ENCODE measurements at regions not wholly inside any gene's neighbourhood (a gene's known extent, or its start where the extent isn't known, plus 50 kb on each side); places are given as distances from the start of the nearest gene placed in this dataset.
A peak's percentile ranks its signal among the peaks of the same experiment; 100 is the strongest.

- ATAC-seq = no peak
- TF ChIP-seq ZFP3 (CRISPR knock-in tag; IDR thresholded peaks at IDR 0.05) = no peak
Measured at GRCh38 chr5:68838157-68838718, 255.6 kb upstream of the SLC30A5 start.

GRCh38 chr5:68839019-68839552 lies 254.7 kb upstream of the SLC30A5 start:
- TF ChIP-seq ZNF565 (CRISPR knock-in tag; conservative IDR thresholded peaks at IDR 0.05; ENCODE audit: low read depth) = no peak
- TF ChIP-seq SNAI2 (CRISPR knock-in tag; IDR thresholded peaks at IDR 0.05) = no peak
- no peak for TF ChIP-seq GLIS3 (CRISPR knock-in tag; IDR thresholded peaks at IDR 0.05)
- no peak for TF ChIP-seq OSR1 (CRISPR knock-in tag; IDR thresholded peaks at IDR 0.05)
- no peak for TF ChIP-seq RARB (CRISPR knock-in tag; IDR thresholded peaks at IDR 0.05)
- TF ChIP-seq, protein P1, sequence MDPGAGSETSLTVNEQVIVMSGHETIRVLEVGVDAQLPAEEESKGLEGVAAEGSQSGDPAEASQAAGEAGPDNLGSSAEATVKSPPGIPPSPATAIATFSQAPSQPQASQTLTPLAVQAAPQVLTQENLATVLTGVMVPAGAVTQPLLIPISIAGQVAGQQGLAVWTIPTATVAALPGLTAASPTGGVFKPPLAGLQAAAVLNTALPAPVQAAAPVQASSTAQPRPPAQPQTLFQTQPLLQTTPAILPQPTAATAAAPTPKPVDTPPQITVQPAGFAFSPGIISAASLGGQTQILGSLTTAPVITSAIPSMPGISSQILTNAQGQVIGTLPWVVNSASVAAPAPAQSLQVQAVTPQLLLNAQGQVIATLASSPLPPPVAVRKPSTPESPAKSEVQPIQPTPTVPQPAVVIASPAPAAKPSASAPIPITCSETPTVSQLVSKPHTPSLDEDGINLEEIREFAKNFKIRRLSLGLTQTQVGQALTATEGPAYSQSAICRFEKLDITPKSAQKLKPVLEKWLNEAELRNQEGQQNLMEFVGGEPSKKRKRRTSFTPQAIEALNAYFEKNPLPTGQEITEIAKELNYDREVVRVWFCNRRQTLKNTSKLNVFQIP (CRISPR knock-in tag; IDR thresholded peaks at IDR 0.05; ENCODE audit: borderline replicate concordance, low read depth) = no peak
- TF ChIP-seq BACH2 (CRISPR knock-in tag; IDR thresholded peaks at IDR 0.05; ENCODE audit: borderline replicate concordance) = no peak
- TF ChIP-seq ZFP3 (CRISPR knock-in tag; IDR thresholded peaks at IDR 0.05) = no peak
- no peak for TF ChIP-seq ZNF70 (CRISPR knock-in tag; IDR thresholded peaks at IDR 0.05)
- no peak for TF ChIP-seq ISL1 (CRISPR knock-in tag; IDR thresholded peaks at IDR 0.05)
- TF ChIP-seq ZFP30 (CRISPR knock-in tag; IDR thresholded peaks at IDR 0.05) = no peak
- TF ChIP-seq, protein P2, sequence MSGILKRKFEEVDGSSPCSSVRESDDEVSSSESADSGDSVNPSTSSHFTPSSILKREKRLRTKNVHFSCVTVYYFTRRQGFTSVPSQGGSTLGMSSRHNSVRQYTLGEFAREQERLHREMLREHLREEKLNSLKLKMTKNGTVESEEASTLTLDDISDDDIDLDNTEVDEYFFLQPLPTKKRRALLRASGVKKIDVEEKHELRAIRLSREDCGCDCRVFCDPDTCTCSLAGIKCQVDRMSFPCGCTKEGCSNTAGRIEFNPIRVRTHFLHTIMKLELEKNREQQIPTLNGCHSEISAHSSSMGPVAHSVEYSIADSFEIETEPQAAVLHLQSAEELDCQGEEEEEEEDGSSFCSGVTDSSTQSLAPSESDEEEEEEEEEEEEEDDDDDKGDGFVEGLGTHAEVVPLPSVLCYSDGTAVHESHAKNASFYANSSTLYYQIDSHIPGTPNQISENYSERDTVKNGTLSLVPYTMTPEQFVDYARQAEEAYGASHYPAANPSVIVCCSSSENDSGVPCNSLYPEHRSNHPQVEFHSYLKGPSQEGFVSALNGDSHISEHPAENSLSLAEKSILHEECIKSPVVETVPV (CRISPR knock-in tag; IDR thresholded peaks at IDR 0.05) = no peak
- TF ChIP-seq, protein P3, sequence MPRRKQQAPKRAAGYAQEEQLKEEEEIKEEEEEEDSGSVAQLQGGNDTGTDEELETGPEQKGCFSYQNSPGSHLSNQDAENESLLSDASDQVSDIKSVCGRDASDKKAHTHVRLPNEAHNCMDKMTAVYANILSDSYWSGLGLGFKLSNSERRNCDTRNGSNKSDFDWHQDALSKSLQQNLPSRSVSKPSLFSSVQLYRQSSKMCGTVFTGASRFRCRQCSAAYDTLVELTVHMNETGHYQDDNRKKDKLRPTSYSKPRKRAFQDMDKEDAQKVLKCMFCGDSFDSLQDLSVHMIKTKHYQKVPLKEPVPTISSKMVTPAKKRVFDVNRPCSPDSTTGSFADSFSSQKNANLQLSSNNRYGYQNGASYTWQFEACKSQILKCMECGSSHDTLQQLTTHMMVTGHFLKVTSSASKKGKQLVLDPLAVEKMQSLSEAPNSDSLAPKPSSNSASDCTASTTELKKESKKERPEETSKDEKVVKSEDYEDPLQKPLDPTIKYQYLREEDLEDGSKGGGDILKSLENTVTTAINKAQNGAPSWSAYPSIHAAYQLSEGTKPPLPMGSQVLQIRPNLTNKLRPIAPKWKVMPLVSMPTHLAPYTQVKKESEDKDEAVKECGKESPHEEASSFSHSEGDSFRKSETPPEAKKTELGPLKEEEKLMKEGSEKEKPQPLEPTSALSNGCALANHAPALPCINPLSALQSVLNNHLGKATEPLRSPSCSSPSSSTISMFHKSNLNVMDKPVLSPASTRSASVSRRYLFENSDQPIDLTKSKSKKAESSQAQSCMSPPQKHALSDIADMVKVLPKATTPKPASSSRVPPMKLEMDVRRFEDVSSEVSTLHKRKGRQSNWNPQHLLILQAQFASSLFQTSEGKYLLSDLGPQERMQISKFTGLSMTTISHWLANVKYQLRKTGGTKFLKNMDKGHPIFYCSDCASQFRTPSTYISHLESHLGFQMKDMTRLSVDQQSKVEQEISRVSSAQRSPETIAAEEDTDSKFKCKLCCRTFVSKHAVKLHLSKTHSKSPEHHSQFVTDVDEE (CRISPR knock-in tag; IDR thresholded peaks at IDR 0.05) = no peak
- no peak for ATAC-seq

GRCh38 chr5:68843624-68844364 lies 250.0 kb upstream of the SLC30A5 start:
- ATAC-seq = no peak
- no peak for TF ChIP-seq RARB (CRISPR knock-in tag; IDR thresholded peaks at IDR 0.05)
- TF ChIP-seq CSDC2 (CRISPR knock-in tag; IDR thresholded peaks at IDR 0.05) = no peak
- TF ChIP-seq, protein P2 (CRISPR knock-in tag; IDR thresholded peaks at IDR 0.05) = no peak
- peak; percentile 94 for TF ChIP-seq ISL1 (CRISPR knock-in tag; IDR thresholded peaks at IDR 0.05)
- TF ChIP-seq, protein P1 (CRISPR knock-in tag; IDR thresholded peaks at IDR 0.05; ENCODE audit: borderline replicate concordance, low read depth) = no peak
- TF ChIP-seq OSR1 (CRISPR knock-in tag; IDR thresholded peaks at IDR 0.05) = no peak
- no peak for TF ChIP-seq ZNF565 (CRISPR knock-in tag; conservative IDR thresholded peaks at IDR 0.05; ENCODE audit: low read depth)
- TF ChIP-seq GLIS3 (CRISPR knock-in tag; IDR thresholded peaks at IDR 0.05) = no peak
- TF ChIP-seq CREB5 (CRISPR knock-in tag; IDR thresholded peaks at IDR 0.05; ENCODE audit: low read depth) = peak; percentile 59; the same call in 1 of the 2 replicates

Data from SK-N-SH treated with all-trans-retinoic acid at 6 μM for 48 hours (cell line).